Cardiac muscle cell (in vitro differentiated cells and primary cell): ENCODE measurements at regions not wholly inside any gene's neighbourhood (a gene's known extent, or its start where the extent isn't known, plus 50 kb on each side); places are given as distances from the start of the nearest gene placed in this dataset.

Experiments
- DNase-seq, 2 donors: peaks; one replicate each; pipeline versions ENCODE4 v3.0.0 to v3.0.0-alpha.2; 2010 to 2017; ENCODE audit warnings: low read depth in 1 of 2, low spot score in 1 of 2
- H3K27ac ChIP-seq: fragments of 200-600 bp; sonication (generic); 2 replicates; pipeline ENCODE4 v1.5.1; 2016
- H3K27me3 ChIP-seq: fragments of 200-600 bp; sonication (generic); 2 replicates; pipeline ENCODE4 v1.6.0; 2016; ENCODE audit warnings: control low read depth
- H3K36me3 ChIP-seq: fragments of 200-600 bp; sonication (generic); 2 replicates; pipeline ENCODE4 v1.5.1; 2016; ENCODE audit warnings: control low read depth
- H3K4me1 ChIP-seq: fragments of 200-600 bp; sonication (generic); 2 replicates; pipeline ENCODE4 v1.8.1; 2017; ENCODE audit warnings: low read depth, mild to moderate bottlenecking, mixed run types
- H3K4me3 ChIP-seq: fragments of 200-600 bp; sonication (generic); 2 replicates; pipeline ENCODE4 v1.5.1; 2016; ENCODE audit warnings: mild to moderate bottlenecking
- H3K9me3 ChIP-seq: fragments of 200-600 bp; sonication (generic); 2 replicates; pipeline ENCODE4 v1.5.1; 2017; ENCODE audit warnings: low read depth, mild to moderate bottlenecking, control low read depth
- TF ChIP-seq, protein P1 (sequence below): IDR thresholded peaks from 2 replicates; pipeline ENCODE4 v1.5.1; 2012; ENCODE audit warnings: low read depth, mild to moderate bottlenecking, low read length

DNA sequence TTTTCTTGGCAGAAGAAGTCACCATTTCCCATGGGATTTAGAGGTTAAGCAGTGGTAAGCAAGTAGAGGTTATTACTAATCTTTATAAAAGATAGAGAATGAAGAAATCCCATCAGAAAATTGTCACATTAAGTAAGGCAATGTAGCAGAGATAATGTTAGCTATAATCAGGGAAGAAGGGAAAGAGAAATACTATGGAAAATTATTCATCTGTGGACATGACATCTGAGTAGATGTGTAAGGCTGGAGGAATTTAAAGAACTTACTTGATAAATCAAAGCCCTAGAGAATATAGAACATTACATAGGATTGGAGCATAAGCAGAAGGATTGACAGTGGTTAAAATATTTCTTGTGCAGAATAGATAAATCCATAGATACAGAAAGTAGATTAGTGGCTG, 553.1 kb upstream of the CBLB start:
- DNase-seq = peak in 1 of 2 donors; percentile 71
- no peaks in the 10 kb centered on the region for H3K4me1 ChIP-seq
- TF ChIP-seq, protein P1, sequence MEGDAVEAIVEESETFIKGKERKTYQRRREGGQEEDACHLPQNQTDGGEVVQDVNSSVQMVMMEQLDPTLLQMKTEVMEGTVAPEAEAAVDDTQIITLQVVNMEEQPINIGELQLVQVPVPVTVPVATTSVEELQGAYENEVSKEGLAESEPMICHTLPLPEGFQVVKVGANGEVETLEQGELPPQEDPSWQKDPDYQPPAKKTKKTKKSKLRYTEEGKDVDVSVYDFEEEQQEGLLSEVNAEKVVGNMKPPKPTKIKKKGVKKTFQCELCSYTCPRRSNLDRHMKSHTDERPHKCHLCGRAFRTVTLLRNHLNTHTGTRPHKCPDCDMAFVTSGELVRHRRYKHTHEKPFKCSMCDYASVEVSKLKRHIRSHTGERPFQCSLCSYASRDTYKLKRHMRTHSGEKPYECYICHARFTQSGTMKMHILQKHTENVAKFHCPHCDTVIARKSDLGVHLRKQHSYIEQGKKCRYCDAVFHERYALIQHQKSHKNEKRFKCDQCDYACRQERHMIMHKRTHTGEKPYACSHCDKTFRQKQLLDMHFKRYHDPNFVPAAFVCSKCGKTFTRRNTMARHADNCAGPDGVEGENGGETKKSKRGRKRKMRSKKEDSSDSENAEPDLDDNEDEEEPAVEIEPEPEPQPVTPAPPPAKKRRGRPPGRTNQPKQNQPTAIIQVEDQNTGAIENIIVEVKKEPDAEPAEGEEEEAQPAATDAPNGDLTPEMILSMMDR = no peak
- H3K4me3 ChIP-seq = no peak overlapping the region
- H3K27ac ChIP-seq = no peak overlapping the region
- no peaks in the 10 kb centered on the region for H3K36me3 ChIP-seq
- H3K9me3 ChIP-seq = no peaks in the 10 kb centered on the region
- H3K27me3 ChIP-seq = no peaks in the 10 kb centered on the region

DNA sequence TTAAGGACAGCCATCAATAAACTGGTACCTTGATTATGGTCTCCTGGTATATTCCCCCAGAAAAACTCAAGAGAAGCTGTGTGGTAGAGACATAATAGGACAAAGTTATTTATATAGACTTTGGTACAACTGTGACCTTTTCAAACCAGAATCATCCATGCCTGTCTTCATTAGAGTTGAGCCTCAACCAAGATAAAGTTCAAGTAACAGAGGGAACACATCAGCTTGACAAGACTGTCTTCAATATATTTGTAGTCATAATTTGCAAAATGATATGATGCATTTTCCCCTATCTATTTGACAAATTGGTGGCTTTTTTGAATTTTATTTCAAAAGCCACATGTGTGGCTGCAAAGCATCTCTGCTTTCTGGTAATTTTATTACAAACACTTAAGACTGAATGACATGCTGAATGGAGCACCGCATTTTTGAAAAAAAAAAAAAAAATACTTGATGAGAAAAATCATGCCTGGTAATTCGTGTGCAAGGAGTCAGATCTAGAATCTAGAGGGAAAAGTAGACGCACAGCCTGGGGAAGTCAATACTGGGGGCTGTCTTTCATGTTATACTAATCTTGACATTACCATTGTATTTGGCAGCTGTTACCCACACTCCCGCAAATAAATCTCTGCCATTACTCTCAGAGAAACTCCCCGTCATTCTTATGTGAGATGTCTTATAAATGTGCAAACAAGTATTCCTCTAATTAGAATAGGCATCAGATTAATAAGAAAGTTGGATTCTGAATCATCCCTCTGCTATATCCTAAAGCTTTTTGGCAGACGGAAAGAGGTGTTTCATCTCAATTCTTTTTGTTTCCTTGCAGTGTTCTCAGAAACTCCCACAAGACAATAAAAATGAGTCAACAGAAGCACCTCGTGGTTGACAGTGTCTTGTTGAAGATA, 554.8 kb upstream of the CBLB start:
- H3K4me1 ChIP-seq = no peaks in the 10 kb centered on the region
- peak in 1 of 2 donors; percentile 35 for DNase-seq
- TF ChIP-seq, protein P1 = no peak
- no peak overlapping the region for H3K4me3 ChIP-seq
- no peak overlapping the region for H3K27ac ChIP-seq
- H3K36me3 ChIP-seq = no peaks in the 10 kb centered on the region
- no peaks in the 10 kb centered on the region for H3K27me3 ChIP-seq
- H3K9me3 ChIP-seq = no peaks in the 10 kb centered on the region

DNA sequence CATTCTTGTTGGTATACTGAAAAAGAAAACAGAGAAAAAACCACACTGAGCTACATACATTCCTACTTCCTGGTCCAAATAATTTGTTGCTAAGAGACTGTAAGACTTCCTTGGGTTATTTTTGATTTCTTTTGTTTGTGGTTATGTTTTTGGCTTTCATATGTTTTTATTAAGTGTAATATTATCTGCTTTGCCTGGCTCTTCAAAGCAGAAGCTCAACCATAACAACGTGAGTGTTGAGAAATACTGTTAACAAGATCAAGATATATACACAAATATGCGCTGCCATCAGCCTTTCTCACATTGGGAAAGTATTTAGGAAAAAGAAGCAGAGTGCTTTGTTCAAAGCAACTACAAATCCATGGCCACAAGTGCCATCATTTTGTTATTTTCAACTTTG, 556.2 kb upstream of the CBLB start:
- Histone ChIP-seq H3K4me3 (no peak overlapping the region), H3K36me3 (no peaks in the 10 kb centered on the region), H3K27me3 (no peaks in the 10 kb centered on the region), H3K4me1 (no peaks in the 10 kb centered on the region), H3K27ac (no peak overlapping the region), H3K9me3 (no peaks in the 10 kb centered on the region)
- TF ChIP-seq, protein P1 = no peak
- peak in 1 of 2 donors; percentile 87 for DNase-seq

DNA sequence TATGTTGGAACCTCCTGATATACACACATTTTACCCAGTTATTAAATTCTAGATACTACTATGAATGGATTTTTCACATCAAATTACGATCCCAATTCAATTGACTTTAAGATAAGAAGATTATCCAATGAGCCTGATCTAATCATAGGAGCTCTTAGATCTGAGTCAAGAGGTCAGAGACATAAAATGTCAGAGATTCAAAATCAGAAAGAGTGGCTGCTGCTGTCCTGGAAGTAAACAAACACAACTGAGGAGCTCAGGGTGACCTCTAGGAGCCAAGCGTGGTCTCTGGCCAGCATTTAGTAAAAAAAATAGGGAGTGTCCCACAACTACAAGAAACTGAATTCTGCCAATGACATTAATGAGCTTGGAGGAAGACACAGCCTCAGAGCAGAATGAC, 557.1 kb upstream of the CBLB start:
- DNase-seq = no peak
- Histone ChIP-seq H3K4me1 (peaks cover 3% of the 10 kb centered on the region), H3K27ac (no peak overlapping the region), H3K9me3 (no peaks in the 10 kb centered on the region), H3K4me3 (no peak overlapping the region), H3K36me3 (no peaks in the 10 kb centered on the region), H3K27me3 (no peaks in the 10 kb centered on the region)
- TF ChIP-seq, protein P1 = no peak

DNA sequence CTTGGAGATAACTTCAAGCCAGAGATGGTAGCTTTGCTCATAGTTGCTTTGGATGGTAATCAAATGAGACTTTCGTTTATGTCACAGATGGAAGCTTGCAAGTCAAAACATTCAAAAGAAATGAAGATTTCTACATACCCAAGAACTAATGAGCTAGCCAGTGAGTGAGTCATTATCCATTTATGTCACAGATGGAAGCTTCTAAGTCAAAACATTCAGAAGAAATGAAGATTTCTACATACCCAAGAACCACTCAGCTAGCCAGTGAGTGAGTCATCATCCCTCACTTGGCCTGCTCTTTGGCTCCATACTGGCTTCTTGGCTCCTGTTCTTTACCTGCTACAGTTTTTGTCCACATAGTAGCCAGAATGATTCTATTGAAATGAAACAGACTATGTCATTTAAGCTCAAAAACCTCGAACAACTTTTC, 559.8 kb upstream of the CBLB start:
- H3K27ac ChIP-seq = no peak overlapping the region
- H3K4me1 ChIP-seq = peaks cover 4% of the 10 kb centered on the region
- TF ChIP-seq, protein P1 = no peak
- peaks cover 4% of the 10 kb centered on the region for H3K27me3 ChIP-seq
- no peak overlapping the region for H3K4me3 ChIP-seq
- no peaks in the 10 kb centered on the region for H3K9me3 ChIP-seq
- DNase-seq = peak in 1 of 2 donors; percentile 97
- H3K36me3 ChIP-seq = no peaks in the 10 kb centered on the region
